IMR-90 (cell line): ENCODE measurements at regions not wholly inside any gene's neighbourhood (a gene's known extent, or its start where the extent isn't known, plus 50 kb on each side); places are given as distances from the start of the nearest gene placed in this dataset.

Experiments used
- ATAC-seq: fragments of 200-7000 bp; cut with Tn5 transposase; 2 replicates; pipeline ENCODE4 v1.9.1; 2020; ENCODE audit warnings: low read depth, mild to moderate bottlenecking, moderate library complexity
- BruUV-seq: library from RNA; stranded (reverse); fragments of 400-500 nt; replicated peaks from 2 replicates; lab custom pipeline; 2021; lab: Mats Ljungman, UMichigan
- CTCF ChIA-PET: fragments of 300-600 bp; formaldehyde crosslinking; extraction: SDS; loops from one replicate; lab custom pipeline; 2021; ENCODE audit warnings: antibody characterized with exemption; lab: Yijun Ruan, JAX
- POLR2A ChIA-PET: fragments of 300-600 bp; sonication (Branson Sonifier 250); formaldehyde crosslinking; loops from one replicate; lab custom pipeline; 2022; ENCODE audit warnings: antibody characterized with exemption; ENCODE audit not compliant: unreplicated experiment; lab: Charles Lee
- DNase-seq: peaks from one replicate; pipeline ENCODE4 v3.0.0; 2013
- H2AFZ ChIP-seq: replicated peaks from 2 replicates; pipeline ENCODE3; 2013; ENCODE audit warnings: low read length, mild to moderate bottlenecking; ENCODE audit not compliant: poor library complexity
- H2AK5ac ChIP-seq: 2 replicates; pipeline ENCODE4 v1.6.1; 2013; ENCODE audit warnings: low read depth, low read length, inconsistent platforms
- H2AK9ac ChIP-seq: replicated peaks from 2 replicates; pipeline ENCODE3; 2013; ENCODE audit warnings: mild to moderate bottlenecking, low read depth, low read length, moderate library complexity; ENCODE audit not compliant: poor library complexity
- H2BK120ac ChIP-seq: 2 replicates; pipeline ENCODE4 v1.6.1; 2013; ENCODE audit warnings: low read depth, low read length, inconsistent platforms
- H2BK15ac ChIP-seq: 3 replicates; pipeline ENCODE4 v1.6.1; 2013; ENCODE audit warnings: low read depth, low read length, inconsistent platforms
- H2BK20ac ChIP-seq: 2 replicates; pipeline ENCODE4 v1.6.1; 2013; ENCODE audit warnings: low read depth, mild to moderate bottlenecking, inconsistent platforms, low read length, moderate library complexity
- H2BK5ac ChIP-seq: 2 replicates; pipeline ENCODE4 v1.6.1; 2013; ENCODE audit warnings: mild to moderate bottlenecking, low read depth, low read length, inconsistent platforms; ENCODE audit not compliant: poor library complexity, severe bottlenecking
- H3K14ac ChIP-seq: replicated peaks from 2 replicates; pipeline ENCODE4 v1.6.1; 2013; ENCODE audit warnings: low read depth, low read length, inconsistent platforms
- H3K18ac ChIP-seq: 2 replicates; pipeline ENCODE4 v1.6.1; 2013; ENCODE audit warnings: low read depth, low read length, control low read depth
- H3K23ac ChIP-seq: 2 replicates; pipeline ENCODE4 v1.6.1; 2013; ENCODE audit warnings: low read depth, low read length, inconsistent platforms
- H3K27ac ChIP-seq: 2 replicates; pipeline ENCODE4 v1.5.1; 2013; ENCODE audit warnings: mild to moderate bottlenecking, control low read depth, low read length; ENCODE audit not compliant: insufficient read depth
- H3K27me3 ChIP-seq: 2 replicates; pipeline ENCODE4 v1.6.1; 2013; ENCODE audit warnings: low read length; ENCODE audit not compliant: control insufficient read depth, insufficient read depth
- H3K36me3 ChIP-seq: 2 replicates; pipeline ENCODE4 v1.6.1; 2013; ENCODE audit warnings: low read length, mixed read lengths; ENCODE audit not compliant: control insufficient read depth, insufficient read depth
- H3K4ac ChIP-seq: 2 replicates; pipeline ENCODE4 v1.6.1; 2013; ENCODE audit warnings: low read depth, low read length, inconsistent platforms
- H3K4me1 ChIP-seq: 2 replicates; pipeline ENCODE4 v1.6.1; 2013; ENCODE audit warnings: low read length, mixed read lengths; ENCODE audit not compliant: control insufficient read depth, insufficient read depth
- H3K4me2 ChIP-seq: 2 replicates; pipeline ENCODE4 v1.6.1; 2013; ENCODE audit warnings: low read depth, mild to moderate bottlenecking, control low read depth, low read length, moderate library complexity
- H3K4me3 ChIP-seq: 2 replicates; pipeline ENCODE4 v1.5.1; 2013; ENCODE audit warnings: low read depth, mild to moderate bottlenecking, control low read depth, low read length, moderate library complexity; ENCODE audit not compliant: insufficient read depth
- H3K56ac ChIP-seq: 2 replicates; pipeline ENCODE4 v1.6.1; 2013; ENCODE audit warnings: low read length, inconsistent platforms; ENCODE audit not compliant: insufficient read depth; ENCODE audit errors: extremely low read depth
- H3K79me1 ChIP-seq, 2 experiments: 2 replicates each; pipeline ENCODE4 v1.6.1; 2013; ENCODE audit warnings: low read length in 2 of 2, inconsistent platforms in 1 of 2, low read depth in 1 of 2
- H3K9ac ChIP-seq: 2 replicates; pipeline ENCODE4 v1.6.1; 2013; ENCODE audit warnings: low read depth, low read length, control low read depth
- H3K9me1 ChIP-seq: 2 replicates; pipeline ENCODE4 v1.6.1; 2013; ENCODE audit warnings: low read length, inconsistent platforms; ENCODE audit not compliant: insufficient read depth
- H3K9me3 ChIP-seq: 2 replicates; pipeline ENCODE4 v1.6.1; 2013; ENCODE audit warnings: low read length; ENCODE audit not compliant: control insufficient read depth, insufficient read depth
- H4K20me1 ChIP-seq: 2 replicates; pipeline ENCODE4 v1.6.1; 2013; ENCODE audit warnings: low read length, inconsistent platforms; ENCODE audit not compliant: insufficient read depth
- H4K5ac ChIP-seq: 2 replicates; pipeline ENCODE4 v1.6.1; 2013; ENCODE audit warnings: mild to moderate bottlenecking, low read depth, low read length, control low read depth
- H4K8ac ChIP-seq, 2 experiments: 2 replicates each; pipeline ENCODE4 v1.6.1; 2013; ENCODE audit warnings: low read depth in 2 of 2, low read length in 2 of 2, control low read depth in 1 of 2, inconsistent platforms in 1 of 2
- H4K91ac ChIP-seq: 2 replicates; pipeline ENCODE4 v1.6.1; 2013; ENCODE audit warnings: low read depth, low read length, inconsistent platforms; ENCODE audit not compliant: insufficient read depth
- BHLHE40 ChIP-seq: fragments of 150-350 bp; IDR thresholded peaks from 2 replicates; pipeline ENCODE4 v1.6.1; 2016; ENCODE audit warnings: mild to moderate bottlenecking, low read depth, low read length
- CEBPB ChIP-seq: IDR thresholded peaks from 2 replicates; pipeline ENCODE4 v1.6.1; 2012; ENCODE audit warnings: low read depth, low read length, improper control_type of control experiment
- CHD1 ChIP-seq: IDR thresholded peaks from 2 replicates; pipeline ENCODE4 v1.6.1; 2012; ENCODE audit warnings: low read depth, low read length, improper control_type of control experiment
- CTCF ChIP-seq: conservative IDR thresholded peaks from 2 replicates; pipeline ENCODE4 v1.5.1; 2012; ENCODE audit warnings: mild to moderate bottlenecking, low read depth, low read length, improper control_type of control experiment
- FOS ChIP-seq: fragments of 150-350 bp; IDR thresholded peaks from 2 replicates; pipeline ENCODE4 v1.6.1; 2016; ENCODE audit warnings: low read depth, low read length
- MAFK ChIP-seq: IDR thresholded peaks from 2 replicates; pipeline ENCODE4 v1.6.1; 2012; ENCODE audit warnings: low read depth, low read length, improper control_type of control experiment
- MAZ ChIP-seq: IDR thresholded peaks from 2 replicates; pipeline ENCODE4 v1.6.1; 2012; ENCODE audit warnings: low read depth, mild to moderate bottlenecking, low read length, improper control_type of control experiment, moderate library complexity, borderline replicate concordance
- MXI1 ChIP-seq: IDR thresholded peaks from 2 replicates; pipeline ENCODE4 v1.6.1; 2012; ENCODE audit warnings: low read depth, mild to moderate bottlenecking, low read length, moderate library complexity, borderline replicate concordance
- NFE2L2 ChIP-seq: fragments of 150-350 bp; IDR thresholded peaks from 2 replicates; pipeline ENCODE4 v1.6.1; 2016; ENCODE audit warnings: low read depth, mild to moderate bottlenecking, low read length
- POLR2A ChIP-seq: IDR thresholded peaks from 2 replicates; pipeline ENCODE4 v1.6.1; 2012; ENCODE audit warnings: mild to moderate bottlenecking, low read depth, low read length
- RAD21 ChIP-seq: IDR thresholded peaks from 2 replicates; pipeline ENCODE4 v1.6.1; 2012; ENCODE audit warnings: low read length, improper control_type of control experiment
- RCOR1 ChIP-seq: IDR thresholded peaks from 2 replicates; pipeline ENCODE4 v1.6.1; 2012; ENCODE audit warnings: mild to moderate bottlenecking, low read length, improper control_type of control experiment; ENCODE audit not compliant: insufficient replicate concordance
- RFX5 ChIP-seq: IDR thresholded peaks from 2 replicates; pipeline ENCODE4 v1.8.0; 2012; ENCODE audit warnings: low read depth, mild to moderate bottlenecking, low read length, moderate library complexity
- SMC3 ChIP-seq: fragments of 150-350 bp; IDR thresholded peaks from 2 replicates; pipeline ENCODE4 v1.6.1; 2016; ENCODE audit warnings: low read depth, mild to moderate bottlenecking, antibody characterized with exemption, low read length, moderate library complexity
- USF2 ChIP-seq: fragments of 150-350 bp; IDR thresholded peaks from 2 replicates; pipeline ENCODE4 v1.6.1; 2017; ENCODE audit warnings: mild to moderate bottlenecking, antibody characterized with exemption, low read length, low read depth
- WGBS, 2 experiments: methylation state at CpG; one replicate each; pipeline versions ENCODE4 v1.1.5 to v1.1.7; 2013; ENCODE audit warnings: missing lambda C conversion rate in 2 of 2; ENCODE audit not compliant: insufficient read length in 1 of 2; ENCODE audit errors: extremely low coverage in 2 of 2; 5-methylcytosine and 5-hydroxymethylcytosine counted together
- dilution Hi-C: fragments of 300-500 bp; cut with HindIII; formaldehyde crosslinking; loops from one replicate; pipeline ENCODE4 v1.14.3; 2018; ENCODE audit warnings: low sequenced_read_pairs; ENCODE audit not compliant: unreplicated experiment
- in situ Hi-C: fragments of 300-500 bp; cut with MboI; formaldehyde crosslinking; loops from 3 replicates; pipeline ENCODE4 v1.14.3; 2019; ENCODE audit warnings: low sequenced_read_pairs, inconsistent platforms, mixed read lengths
- intact Hi-C: fragments of 100-400 bp; cut with micrococcal nuclease; formaldehyde crosslinking; loops from 2 replicates; pipeline ENCODE4 v1.10.0; 2022
- TF ChIP-seq, protein P1 (sequence below): fragments of 150-350 bp; IDR thresholded peaks from 2 replicates; pipeline ENCODE4 v1.6.1; 2016; ENCODE audit warnings: low read depth, mild to moderate bottlenecking, low read length, moderate library complexity, borderline replicate concordance

DNA sequence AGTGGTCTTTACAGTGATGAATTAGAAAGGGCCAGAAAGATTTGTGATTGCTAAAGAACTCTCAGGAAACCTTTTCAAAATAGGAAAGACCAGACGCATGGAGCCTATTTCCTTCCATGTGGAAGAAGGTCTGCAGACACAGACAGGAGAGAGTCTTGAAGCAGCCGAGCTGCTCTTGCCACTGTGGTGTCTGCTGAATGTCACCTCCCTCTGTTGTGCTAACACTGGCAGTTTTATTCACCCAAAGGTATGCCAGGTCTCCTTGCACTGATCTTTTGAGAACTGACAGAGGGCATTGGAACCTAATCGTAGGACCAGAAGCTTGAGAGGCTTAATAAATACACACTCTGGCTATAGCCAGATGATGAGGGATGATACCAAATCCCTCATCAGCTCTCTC is 108.7 kb downstream of the SREK1 start:
- Histone ChIP-seq H4K8ac (no peak overlapping the region), H3K36me3 (no peaks in the 10 kb centered on the region), H4K91ac (no peak overlapping the region), H2AK9ac (no peak overlapping the region), H3K4ac (no peak overlapping the region), H3K18ac (no peak overlapping the region), H2BK20ac (no peak overlapping the region), H3K56ac (no peak overlapping the region), H3K27ac (no peak overlapping the region), H2BK120ac (no peak overlapping the region), H3K23ac (no peak overlapping the region), H3K27me3 (peaks cover 7% of the 10 kb centered on the region), H3K9me1 (no peaks in the 10 kb centered on the region), H3K9me3 (no peaks in the 10 kb centered on the region), H4K5ac (no peak overlapping the region), H2AFZ (no peak overlapping the region), H3K9ac (no peak overlapping the region), H4K20me1 (no peaks in the 10 kb centered on the region), H2BK15ac (no peak overlapping the region), H3K4me1 (no peaks in the 10 kb centered on the region), H3K14ac (no peak overlapping the region), H3K4me3 (no peak overlapping the region), H3K79me1 (no peaks in the 10 kb centered on the region), H3K4me2 (no peak overlapping the region), H2BK5ac (no peak overlapping the region), H2AK5ac (no peak overlapping the region)
- in situ Hi-C loops: no loop called here
- WGBS, 2 experiments: 100% methylated on average over 1 of the region's 3 CpGs; no CpG with 5 or more reads in 1 of the 2 experiments
- ChIA-PET POLR2A (no interaction called here), CTCF (no interaction called here)
- TF ChIP-seq BHLHE40: no peak
- no peak for TF ChIP-seq CTCF
- TF ChIP-seq CEBPB: no peak
- no peak for TF ChIP-seq RAD21
- no peak for TF ChIP-seq CHD1
- TF ChIP-seq FOS: no peak
- TF ChIP-seq USF2: no peak
- no peak for TF ChIP-seq POLR2A
- no peak for TF ChIP-seq MAZ
- TF ChIP-seq RCOR1: no peak
- no peak for TF ChIP-seq MAFK
- TF ChIP-seq, protein P1, sequence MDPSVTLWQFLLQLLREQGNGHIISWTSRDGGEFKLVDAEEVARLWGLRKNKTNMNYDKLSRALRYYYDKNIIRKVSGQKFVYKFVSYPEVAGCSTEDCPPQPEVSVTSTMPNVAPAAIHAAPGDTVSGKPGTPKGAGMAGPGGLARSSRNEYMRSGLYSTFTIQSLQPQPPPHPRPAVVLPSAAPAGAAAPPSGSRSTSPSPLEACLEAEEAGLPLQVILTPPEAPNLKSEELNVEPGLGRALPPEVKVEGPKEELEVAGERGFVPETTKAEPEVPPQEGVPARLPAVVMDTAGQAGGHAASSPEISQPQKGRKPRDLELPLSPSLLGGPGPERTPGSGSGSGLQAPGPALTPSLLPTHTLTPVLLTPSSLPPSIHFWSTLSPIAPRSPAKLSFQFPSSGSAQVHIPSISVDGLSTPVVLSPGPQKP: no peak
- no peak for TF ChIP-seq MXI1
- no peak for TF ChIP-seq RFX5
- TF ChIP-seq NFE2L2: no peak
- TF ChIP-seq SMC3: no peak
- ATAC-seq (no peak), DNase-seq (no peak)
- dilution Hi-C loops: no loop called here
- no TSS peak for BruUV-seq
- intact Hi-C loops: no loop called here
